ENCODE measurements at regions not wholly inside any gene's neighbourhood (a gene's known extent, or its start where the extent isn't known, plus 50 kb on each side); places are given as distances from the start of the nearest gene placed in this dataset.

DNA sequence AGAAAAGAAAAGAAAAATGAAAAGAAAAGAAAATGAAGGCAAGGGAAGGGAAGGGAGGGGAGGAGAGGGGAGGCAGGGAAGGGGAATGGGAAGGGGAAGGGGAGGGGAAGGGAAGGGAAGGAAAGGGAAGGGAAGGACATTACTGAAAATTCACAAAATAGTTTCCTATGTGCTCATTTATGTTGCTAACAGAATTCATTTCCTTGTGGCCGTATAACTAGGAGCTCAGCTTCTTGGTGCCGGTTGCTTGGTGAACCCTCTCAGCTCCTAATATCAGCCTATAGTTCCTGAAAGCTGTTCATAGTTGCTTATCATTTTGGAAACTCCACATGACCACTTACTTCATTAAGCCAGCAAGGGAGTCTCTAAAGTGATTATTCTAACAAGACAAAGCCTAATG is 379.8 kb upstream of the TMEFF2 start (continued):
- TF ChIP-seq ZNF2 (tag by site-specific recombination; IDR thresholded peaks at IDR 0.05) (no peak), ZNF239 (tag by site-specific recombination; IDR thresholded peaks at IDR 0.05) (no peak), ZNF792 (tag by site-specific recombination; IDR thresholded peaks at IDR 0.05) (no peak), ZNF416 (tag by site-specific recombination; IDR thresholded peaks at IDR 0.05) (no peak), KLF8 (tag by site-specific recombination; IDR thresholded peaks at IDR 0.05) (no peak)

DNA sequence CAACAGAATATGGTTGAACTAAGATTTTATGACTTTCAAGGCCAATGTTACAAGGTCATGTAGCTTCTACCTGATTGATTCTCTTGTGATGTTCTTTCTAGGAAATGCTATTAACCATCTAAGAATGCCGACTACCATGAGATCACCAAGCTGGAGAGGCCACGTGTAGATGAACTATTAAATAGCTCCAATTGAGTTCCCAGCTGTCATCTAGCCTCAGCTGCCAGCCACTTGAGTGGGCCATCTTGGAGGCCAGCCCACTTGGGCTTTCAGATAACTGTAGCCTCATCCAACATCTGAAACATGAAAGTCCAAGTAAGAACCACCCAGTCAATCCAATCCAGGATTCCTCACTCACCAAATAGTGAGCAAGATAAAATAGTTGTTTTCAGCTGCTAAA is 376.9 kb upstream of the TMEFF2 start:
- Histone ChIP-seq H3K36me3 (ENCODE audit: control insufficient read depth in 2 of 2, insufficient read depth in 1 of 2, low read length in 2 of 2) (no peaks in the 10 kb centered on the region), H3K4me3 (ENCODE audit: low read depth, low read length) (no peak overlapping the region), H3K9me3 (ENCODE audit: control insufficient read depth, insufficient read depth, low read depth, low read length) (no peaks in the 10 kb centered on the region), H3K4me1 (ENCODE audit: control insufficient read depth, insufficient read depth, low read length) (no peaks in the 10 kb centered on the region), H3K27ac (ENCODE audit: extremely low read depth, low read depth, low read length) (no peak overlapping the region)
- TF ChIP-seq ZBTB21 (tag by site-specific recombination; IDR thresholded peaks at IDR 0.05) (no peak), ZNF660 (tag by site-specific recombination; IDR thresholded peaks at IDR 0.05) (no peak), ZNF132 (tag by site-specific recombination; IDR thresholded peaks at IDR 0.05; ENCODE audit: borderline replicate concordance) (no peak), SP2 (tag by site-specific recombination; IDR thresholded peaks at IDR 0.05) (no peak), ZNF140 (tag by site-specific recombination; IDR thresholded peaks at IDR 0.05) (no peak), ZNF521 (tag by site-specific recombination; IDR thresholded peaks at IDR 0.05) (no peak), WT1 (tag by site-specific recombination; IDR thresholded peaks at IDR 0.05) (no peak), ZNF366 (tag by site-specific recombination; conservative IDR thresholded peaks at IDR 0.05) (no peak), MZF1 (tag by site-specific recombination; IDR thresholded peaks at IDR 0.05; ENCODE audit: borderline replicate concordance) (no peak), ZBTB48 (tag by site-specific recombination; IDR thresholded peaks at IDR 0.05) (no peak), GLI2 (tag by site-specific recombination; IDR thresholded peaks at IDR 0.05; ENCODE audit: borderline replicate concordance, low read depth) (no peak), ZNF549 (tag by site-specific recombination; IDR thresholded peaks at IDR 0.05) (no peak), ZNF416 (tag by site-specific recombination; IDR thresholded peaks at IDR 0.05) (no peak), ZFP37 (tag by site-specific recombination; IDR thresholded peaks at IDR 0.05) (no peak)
- TF ChIP-seq, protein P1, sequence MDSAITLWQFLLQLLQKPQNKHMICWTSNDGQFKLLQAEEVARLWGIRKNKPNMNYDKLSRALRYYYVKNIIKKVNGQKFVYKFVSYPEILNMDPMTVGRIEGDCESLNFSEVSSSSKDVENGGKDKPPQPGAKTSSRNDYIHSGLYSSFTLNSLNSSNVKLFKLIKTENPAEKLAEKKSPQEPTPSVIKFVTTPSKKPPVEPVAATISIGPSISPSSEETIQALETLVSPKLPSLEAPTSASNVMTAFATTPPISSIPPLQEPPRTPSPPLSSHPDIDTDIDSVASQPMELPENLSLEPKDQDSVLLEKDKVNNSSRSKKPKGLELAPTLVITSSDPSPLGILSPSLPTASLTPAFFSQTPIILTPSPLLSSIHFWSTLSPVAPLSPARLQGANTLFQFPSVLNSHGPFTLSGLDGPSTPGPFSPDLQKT (IDR thresholded peaks at IDR 0.05; ENCODE audit: borderline replicate concordance, low read depth, low read length) = no peak
- TF ChIP-seq, protein P2, sequence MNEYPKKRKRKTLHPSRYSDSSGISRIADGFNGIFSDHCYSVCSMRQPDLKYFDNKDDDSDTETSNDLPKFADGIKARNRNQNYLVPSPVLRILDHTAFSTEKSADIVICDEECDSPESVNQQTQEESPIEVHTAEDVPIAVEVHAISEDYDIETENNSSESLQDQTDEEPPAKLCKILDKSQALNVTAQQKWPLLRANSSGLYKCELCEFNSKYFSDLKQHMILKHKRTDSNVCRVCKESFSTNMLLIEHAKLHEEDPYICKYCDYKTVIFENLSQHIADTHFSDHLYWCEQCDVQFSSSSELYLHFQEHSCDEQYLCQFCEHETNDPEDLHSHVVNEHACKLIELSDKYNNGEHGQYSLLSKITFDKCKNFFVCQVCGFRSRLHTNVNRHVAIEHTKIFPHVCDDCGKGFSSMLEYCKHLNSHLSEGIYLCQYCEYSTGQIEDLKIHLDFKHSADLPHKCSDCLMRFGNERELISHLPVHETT (tag by site-specific recombination; IDR thresholded peaks at IDR 0.05) = no peak
- TF ChIP-seq, protein P3, sequence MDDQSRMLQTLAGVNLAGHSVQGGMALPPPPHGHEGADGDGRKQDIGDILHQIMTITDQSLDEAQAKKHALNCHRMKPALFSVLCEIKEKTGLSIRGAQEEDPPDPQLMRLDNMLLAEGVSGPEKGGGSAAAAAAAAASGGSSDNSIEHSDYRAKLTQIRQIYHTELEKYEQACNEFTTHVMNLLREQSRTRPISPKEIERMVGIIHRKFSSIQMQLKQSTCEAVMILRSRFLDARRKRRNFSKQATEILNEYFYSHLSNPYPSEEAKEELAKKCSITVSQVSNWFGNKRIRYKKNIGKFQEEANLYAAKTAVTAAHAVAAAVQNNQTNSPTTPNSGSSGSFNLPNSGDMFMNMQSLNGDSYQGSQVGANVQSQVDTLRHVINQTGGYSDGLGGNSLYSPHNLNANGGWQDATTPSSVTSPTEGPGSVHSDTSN (CRISPR knock-in tag; IDR thresholded peaks at IDR 0.05) = no peak
- ChIA-PET CTCF (interaction anchor here (0.6 kb wide), 1 partner anchor 25 kb away, joined by 3 read pairs; no protein-coding TSS in a partner anchor), POLR2A (no interaction called here)

DNA sequence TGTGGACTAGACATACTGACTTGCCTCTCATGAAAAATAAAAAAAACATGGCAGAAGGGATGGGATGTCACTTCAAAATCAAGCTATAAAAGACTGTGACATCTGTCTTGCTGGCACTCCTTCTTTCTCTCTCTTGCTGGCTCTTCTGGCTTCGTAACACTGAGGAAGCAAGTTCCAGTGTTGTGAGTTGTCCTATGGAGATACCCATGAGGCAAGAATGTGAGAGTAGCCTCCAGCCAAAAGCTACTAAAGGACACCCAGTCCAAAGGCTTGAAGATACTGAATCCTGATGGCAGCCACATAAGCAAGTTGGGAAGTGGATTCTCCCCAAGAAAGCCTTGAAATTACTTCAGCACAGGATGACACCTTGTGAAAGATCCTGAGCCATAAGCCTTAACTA is 376.1 kb upstream of the TMEFF2 start:
- no peaks in the 10 kb centered on the region for H3K9me3 ChIP-seq (ENCODE audit: control insufficient read depth, insufficient read depth, low read depth, low read length)
- no peak overlapping the region for H3K27ac ChIP-seq (ENCODE audit: extremely low read depth, low read depth, low read length)
- no peak overlapping the region for H3K4me3 ChIP-seq (ENCODE audit: low read depth, low read length)
- ChIA-PET POLR2A (no interaction called here), CTCF (no interaction called here)
- H3K4me1 ChIP-seq (ENCODE audit: control insufficient read depth, insufficient read depth, low read length) = no peaks in the 10 kb centered on the region
- no peaks in the 10 kb centered on the region for H3K36me3 ChIP-seq (ENCODE audit: control insufficient read depth in 2 of 2, insufficient read depth in 1 of 2, low read length in 2 of 2)
- TF ChIP-seq, protein P4, sequence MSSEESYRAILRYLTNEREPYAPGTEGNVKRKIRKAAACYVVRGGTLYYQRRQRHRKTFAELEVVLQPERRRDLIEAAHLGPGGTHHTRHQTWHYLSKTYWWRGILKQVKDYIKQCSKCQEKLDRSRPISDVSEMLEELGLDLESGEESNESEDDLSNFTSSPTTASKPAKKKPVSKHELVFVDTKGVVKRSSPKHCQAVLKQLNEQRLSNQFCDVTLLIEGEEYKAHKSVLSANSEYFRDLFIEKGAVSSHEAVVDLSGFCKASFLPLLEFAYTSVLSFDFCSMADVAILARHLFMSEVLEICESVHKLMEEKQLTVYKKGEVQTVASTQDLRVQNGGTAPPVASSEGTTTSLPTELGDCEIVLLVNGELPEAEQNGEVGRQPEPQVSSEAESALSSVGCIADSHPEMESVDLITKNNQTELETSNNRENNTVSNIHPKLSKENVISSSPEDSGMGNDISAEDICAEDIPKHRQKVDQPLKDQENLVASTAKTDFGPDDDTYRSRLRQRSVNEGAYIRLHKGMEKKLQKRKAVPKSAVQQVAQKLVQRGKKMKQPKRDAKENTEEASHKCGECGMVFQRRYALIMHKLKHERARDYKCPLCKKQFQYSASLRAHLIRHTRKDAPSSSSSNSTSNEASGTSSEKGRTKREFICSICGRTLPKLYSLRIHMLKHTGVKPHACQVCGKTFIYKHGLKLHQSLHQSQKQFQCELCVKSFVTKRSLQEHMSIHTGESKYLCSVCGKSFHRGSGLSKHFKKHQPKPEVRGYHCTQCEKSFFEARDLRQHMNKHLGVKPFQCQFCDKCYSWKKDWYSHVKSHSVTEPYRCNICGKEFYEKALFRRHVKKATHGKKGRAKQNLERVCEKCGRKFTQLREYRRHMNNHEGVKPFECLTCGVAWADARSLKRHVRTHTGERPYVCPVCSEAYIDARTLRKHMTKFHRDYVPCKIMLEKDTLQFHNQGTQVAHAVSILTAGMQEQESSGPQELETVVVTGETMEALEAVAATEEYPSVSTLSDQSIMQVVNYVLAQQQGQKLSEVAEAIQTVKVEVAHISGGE (tag by site-specific recombination; conservative IDR thresholded peaks at IDR 0.05; ENCODE audit: low read depth) = no peak
- no peak for TF ChIP-seq ZNF621 (tag by site-specific recombination; IDR thresholded peaks at IDR 0.05)
- no peak for TF ChIP-seq ZNF121 (tag by site-specific recombination; IDR thresholded peaks at IDR 0.05)
- TF ChIP-seq ZNF354C (tag by site-specific recombination; IDR thresholded peaks at IDR 0.05; ENCODE audit: borderline replicate concordance, low read depth) = no peak
- TF ChIP-seq YY1 (tag by site-specific recombination; IDR thresholded peaks at IDR 0.05) = no peak
- no peak for TF ChIP-seq ZNF350 (tag by site-specific recombination; IDR thresholded peaks at IDR 0.05)
